GM12878 (cell line): ENCODE measurements at regions not wholly inside any gene's neighbourhood (a gene's known extent, or its start where the extent isn't known, plus 50 kb on each side); places are given as distances from the start of the nearest gene placed in this dataset.
A peak's percentile ranks its signal among the peaks of the same experiment; 100 is the strongest.

ENCODE experiments used
- ATAC-seq: fragments of 200-7000 bp; cut with Tn5 transposase; 3 replicates; pipeline ENCODE4 v1.9.1; 2020; ENCODE audit warnings: mild to moderate bottlenecking, moderate library complexity
- BruUV-seq: library from RNA; stranded (reverse); fragments of 400-500 nt; replicated peaks from 2 replicates; lab custom pipeline; 2021; lab: Mats Ljungman, UMichigan
- CTCF ChIA-PET: fragments of 300-600 bp; sonication (Branson Sonifier 250); formaldehyde crosslinking; extraction: SDS; loops from one replicate; lab custom pipeline; 2021; ENCODE audit warnings: inconsistent platforms; lab: Yijun Ruan, JAX
- POLR2A ChIA-PET: fragments of 350-600 bp; formaldehyde crosslinking; extraction: SDS; loops from one replicate; lab custom pipeline; 2021; ENCODE audit warnings: inconsistent platforms; lab: Charles Lee
- RAD21 ChIA-PET: fragments of 300-600 bp; sonication (Branson Sonifier 250); formaldehyde crosslinking; loops from one replicate; lab custom pipeline; 2023; ENCODE audit warnings: antibody characterized with exemption; ENCODE audit not compliant: unreplicated experiment; lab: Charles Lee
- SMC1A ChIA-PET: fragments of 300-600 bp; sonication (Branson Sonifier 250); formaldehyde crosslinking; loops from one replicate; lab custom pipeline; 2023; ENCODE audit not compliant: unreplicated experiment, uncharacterized antibody; lab: Charles Lee
- DNase-seq: peaks from one replicate; pipeline ENCODE4 v3.0.0-alpha.2; 2011; ENCODE audit warnings: low read depth, low spot score
- FAIRE-seq: peaks from 3 replicates; lab custom pipeline; 2011; peaks lifted over from hg19 to GRCh38; lab: Jason Lieb, UNC
- H2AFZ ChIP-seq: 2 replicates; pipeline ENCODE4 v1.6.0; 2011; ENCODE audit warnings: low read depth, low read length, control low read depth; ENCODE audit not compliant: control insufficient read depth
- H3K27ac ChIP-seq: 2 replicates; pipeline ENCODE4 v1.5.1; 2011; ENCODE audit warnings: control low read depth; ENCODE audit not compliant: control insufficient read depth, insufficient read depth
- H3K27me3 ChIP-seq, 2 experiments: replicated peaks in 1 of 2; 2 replicates each; pipeline versions ENCODE4 v1.6.0 to v1.6.1; 2011; ENCODE audit warnings: low read length in 1 of 2; ENCODE audit not compliant: control insufficient read depth in 2 of 2, insufficient read depth in 2 of 2
- H3K36me3 ChIP-seq, 2 experiments: 2 replicates each; pipeline ENCODE4 v1.5.1; 2011; ENCODE audit warnings: low read length in 1 of 2; ENCODE audit not compliant: control insufficient read depth in 2 of 2, insufficient read depth in 2 of 2
- H3K4me1 ChIP-seq: 2 replicates; pipeline ENCODE4 v1.6.1; 2011; ENCODE audit warnings: mild to moderate bottlenecking, low read length, moderate library complexity, mixed read lengths; ENCODE audit not compliant: control insufficient read depth, insufficient read depth
- H3K4me2 ChIP-seq: 2 replicates; pipeline ENCODE4 v1.6.0; 2011; ENCODE audit warnings: control low read depth; ENCODE audit not compliant: control insufficient read depth, insufficient read depth
- H3K4me3 ChIP-seq: fragments of 200-600 bp; sonication (generic); 2 replicates; pipeline ENCODE4 v1.5.1; 2016
- H3K79me2 ChIP-seq: 2 replicates; pipeline ENCODE4 v1.6.0; 2011; ENCODE audit warnings: low read length; ENCODE audit not compliant: control insufficient read depth, insufficient read depth
- H3K9ac ChIP-seq: 2 replicates; pipeline ENCODE4 v1.8.0; 2011; ENCODE audit warnings: low read length, control low read depth, mixed read lengths; ENCODE audit not compliant: control insufficient read depth, insufficient read depth
- H3K9me3 ChIP-seq: replicated peaks from 3 replicates; pipeline ENCODE4 v1.5.1; 2011; ENCODE audit warnings: mild to moderate bottlenecking, low read length; ENCODE audit not compliant: control insufficient read depth, insufficient read depth
- H4K20me1 ChIP-seq: 2 replicates; pipeline ENCODE4 v1.6.0; 2011; ENCODE audit not compliant: control insufficient read depth, insufficient read depth
- BACH1 ChIP-seq: fragments of 450-650 bp; IDR thresholded peaks from 2 replicates; pipeline ENCODE4 v1.6.1; 2017; ENCODE audit warnings: mild to moderate bottlenecking, borderline replicate concordance
- EED ChIP-seq: sonication (generic); IDR thresholded peaks from 2 replicates; pipeline ENCODE4 v1.6.1; 2016; ENCODE audit warnings: antibody characterized with exemption, low read depth
- IKZF1 ChIP-seq: fragments of 450-650 bp; conservative IDR thresholded peaks from 2 replicates; pipeline ENCODE4 v1.6.1; 2017; ENCODE audit warnings: antibody characterized with exemption, mild to moderate bottlenecking
- IKZF2 ChIP-seq, 2 experiments: fragments of 450-650 bp; IDR thresholded peaks; 2 replicates each; pipeline ENCODE4 v1.6.1; 2017; ENCODE audit warnings: mild to moderate bottlenecking in 2 of 2, moderate library complexity in 2 of 2
- IRF4 ChIP-seq: IDR thresholded peaks from 2 replicates; pipeline ENCODE4 v1.6.1; 2011; ENCODE audit warnings: low read depth, low read length
- JUNB ChIP-seq: IDR thresholded peaks from 2 replicates; pipeline ENCODE4 v1.6.1; 2016; ENCODE audit warnings: antibody characterized with exemption, mild to moderate bottlenecking
- NFIC ChIP-seq: IDR thresholded peaks from 2 replicates; pipeline ENCODE4 v1.6.1; 2012; ENCODE audit warnings: low read depth, mild to moderate bottlenecking, inconsistent platforms, low read length, moderate library complexity
- NKRF ChIP-seq: fragments of 450-650 bp; conservative IDR thresholded peaks from 2 replicates; pipeline ENCODE4 v1.6.1; 2017; ENCODE audit warnings: mild to moderate bottlenecking, moderate library complexity
- POLR2A ChIP-seq: IDR thresholded peaks from 2 replicates; pipeline ENCODE4 v1.6.1; 2011; ENCODE audit warnings: low read depth, mild to moderate bottlenecking, low read length
- POLR2AphosphoS2 ChIP-seq: IDR thresholded peaks from 2 replicates; pipeline ENCODE4 v1.6.1; 2011; ENCODE audit warnings: low read depth, mild to moderate bottlenecking, low read length, improper control_type of control experiment, moderate library complexity
- RELA ChIP-seq: fragments of 450-650 bp; IDR thresholded peaks from 2 replicates; pipeline ENCODE4 v1.8.0; 2014; ENCODE audit warnings: borderline replicate concordance; ENCODE audit not compliant: partially characterized antibody
- RELB ChIP-seq: fragments of 450-650 bp; IDR thresholded peaks from 2 replicates; pipeline ENCODE4 v1.6.1; 2017; ENCODE audit warnings: low read depth, mild to moderate bottlenecking, moderate library complexity
- RFX5 ChIP-seq: IDR thresholded peaks from 2 replicates; pipeline ENCODE4 v1.6.1; 2011; ENCODE audit warnings: low read depth, low read length, improper control_type of control experiment
- RUNX3 ChIP-seq: IDR thresholded peaks from 2 replicates; pipeline ENCODE4 v1.6.1; 2012; ENCODE audit warnings: low read length, inconsistent platforms
- SMARCA5 ChIP-seq: fragments of 450-650 bp; IDR thresholded peaks from 2 replicates; pipeline ENCODE4 v1.6.1; 2017; ENCODE audit warnings: mild to moderate bottlenecking
- SPI1 ChIP-seq: IDR thresholded peaks from 2 replicates; pipeline ENCODE4 v1.6.1; 2011; ENCODE audit warnings: low read depth, mild to moderate bottlenecking, low read length, moderate library complexity, borderline replicate concordance; ENCODE audit not compliant: insufficient read depth
- TCF12 ChIP-seq: IDR thresholded peaks from 2 replicates; pipeline ENCODE4 v1.6.1; 2011; ENCODE audit warnings: low read depth, mild to moderate bottlenecking, low read length
- TCF3 ChIP-seq: IDR thresholded peaks from 2 replicates; pipeline ENCODE4 v1.6.1; 2012; ENCODE audit warnings: low read depth, mild to moderate bottlenecking, low read length, borderline replicate concordance; ENCODE audit not compliant: insufficient read depth
- WGBS: methylation state at CpG from one replicate; pipeline ENCODE4 v1.1.6; 2016; ENCODE audit warnings: low lambda C conversion rate; ENCODE audit not compliant: insufficient replicate concordance, insufficient coverage; ENCODE audit errors: missing lambda C conversion rate; 5-methylcytosine and 5-hydroxymethylcytosine counted together
- in situ Hi-C: fragments of 300-500 bp; cut with MboI; formaldehyde crosslinking; loops from 9 replicates; pipeline ENCODE4 v1.14.3; 2018; ENCODE audit warnings: mixed read lengths
- intact Hi-C: fragments of 100-400 bp; cut with micrococcal nuclease; formaldehyde crosslinking; loops from one replicate; pipeline ENCODE4 v1.14.2; 2022; ENCODE audit not compliant: unreplicated experiment

- intact Hi-C loops, result no loop called here
- ChIA-PET CTCF (no interaction called here), RAD21 (no interaction called here), SMC1A (interaction anchor here (0.9 kb wide), 1 partner anchor 73 kb away, joined by 3 read pairs; no protein-coding TSS in a partner anchor), POLR2A (no interaction called here)
- H2AFZ ChIP-seq, result no peak overlapping the region
- peak; percentile 75 for ATAC-seq
- no peaks in the 10 kb centered on the region for H3K79me2 ChIP-seq
- no TSS peak for BruUV-seq
- in situ Hi-C loops, result no loop called here
- no peak overlapping the region for H3K27ac ChIP-seq
- FAIRE-seq, result no peak
- H3K4me2 ChIP-seq, result peak overlapping the region; percentile 9; the same call in 1 of the 2 replicates
- no peaks in the 10 kb centered on the region for H3K27me3 ChIP-seq
- 0% methylated on average over 3 of the region's 3 CpGs for WGBS
- DNase-seq, result no peak
- no peaks in the 10 kb centered on the region for H4K20me1 ChIP-seq
- TF ChIP-seq IKZF2 (IDR thresholded peaks at IDR 0.05) (peak; percentile 68 to 78), POLR2A (no peak), JUNB (peak; percentile 42; the same call in 1 of the 2 replicates), TCF3 (0 out of 2 replicates have a peak, but pooled peaks have one; percentile 24), IKZF1 (peak; percentile 52), SMARCA5 (no peak), RELA (no peak), NKRF (no peak), BACH1 (no peak), EED (peak; percentile 80), RELB (peak; percentile 35; the same call in 1 of the 2 replicates), POLR2AphosphoS2 (no peak), TCF12 (0 out of 2 replicates have a peak, but pooled peaks have one; percentile 6), IRF4 (peak; percentile 57; the same call in 1 of the 2 replicates), SPI1 (peak; percentile 48; the same call in 1 of the 2 replicates), RUNX3 (peak; percentile 79), RFX5 (no peak), NFIC (peak; percentile 30; the same call in 1 of the 2 replicates)
- H3K36me3 ChIP-seq, result no peaks in the 10 kb centered on the region
- H3K9me3 ChIP-seq, result no peaks in the 10 kb centered on the region
- no peak overlapping the region for H3K9ac ChIP-seq
- peaks cover 12% of the 10 kb centered on the region; the same call in 1 of the 2 replicates for H3K4me1 ChIP-seq
- H3K4me3 ChIP-seq, result no peak overlapping the region
These were observed 77.8 kb downstream of the CD164 start for GRCh38 chr6:109304284-109305015.
